Inflammatory macrophage treated with lipopolysaccharide for 1 hour (primary cell): ENCODE measurements at regions not wholly inside any gene's neighbourhood (a gene's known extent, or its start where the extent isn't known, plus 50 kb on each side); places are given as distances from the start of the nearest gene placed in this dataset.

Source experiments
- DNase-seq, 2 donors: peaks; one replicate each; pipeline ENCODE4 v3.0.0-alpha.2; 2020 to 2022

- no peak for DNase-seq
These were observed 254.6 kb upstream of the SP8 start for GRCh38 chr7:21041252-21041651.

- no peak for DNase-seq
These were observed 255.0 kb upstream of the SP8 start for GRCh38 chr7:21041666-21042065.

- DNase-seq, result no peak
These were observed 257.7 kb upstream of the SP8 start for GRCh38 chr7:21044384-21044783.

GRCh38 chr7:21044913-21045568 lies 258.4 kb upstream of the SP8 start:
- no peak for DNase-seq

DNA sequence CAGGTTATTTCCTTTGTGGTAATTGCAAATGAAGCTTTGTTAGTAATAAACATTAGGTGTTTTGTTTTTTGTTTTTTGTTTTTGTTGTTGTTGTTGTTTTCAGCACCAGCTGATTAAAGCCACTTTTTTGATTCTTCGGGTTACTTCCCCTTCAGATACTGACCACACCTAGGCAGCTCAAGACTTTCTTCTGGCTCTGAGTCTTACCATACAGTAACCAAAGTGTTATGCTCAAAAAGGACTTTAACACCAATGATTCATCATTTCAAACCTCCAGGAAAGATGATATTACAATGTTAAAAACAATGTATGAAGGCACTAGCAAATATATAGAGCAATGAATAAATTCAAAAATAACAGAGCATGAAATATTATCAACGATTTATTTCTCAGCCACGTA lies 265.2 kb upstream of the SP8 start:
- no peak for DNase-seq

- DNase-seq, result no peak
These were observed 267.9 kb upstream of the SP8 start for GRCh38 chr7:21054427-21055112.

DNA sequence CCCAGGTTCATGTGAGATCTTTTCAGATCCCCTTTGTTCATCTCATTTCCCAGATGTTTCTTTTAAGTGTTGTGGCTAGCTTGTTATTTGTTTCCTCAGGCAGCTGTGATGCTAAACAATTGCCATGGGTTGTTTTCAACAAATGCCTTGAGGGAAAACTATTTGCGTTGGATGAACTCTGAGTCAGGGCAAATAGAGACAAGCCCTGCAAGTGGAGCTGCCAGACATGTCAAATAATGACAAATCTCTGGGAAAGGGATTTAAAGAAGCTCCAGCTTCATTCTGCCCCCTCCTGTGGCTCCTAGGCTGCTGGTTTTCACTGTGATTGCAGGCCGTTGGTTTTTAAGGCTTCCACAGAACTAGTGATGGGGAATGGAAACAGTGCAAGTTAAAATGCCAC lies 272.4 kb upstream of the SP8 start:
- DNase-seq, result no peak

DNA sequence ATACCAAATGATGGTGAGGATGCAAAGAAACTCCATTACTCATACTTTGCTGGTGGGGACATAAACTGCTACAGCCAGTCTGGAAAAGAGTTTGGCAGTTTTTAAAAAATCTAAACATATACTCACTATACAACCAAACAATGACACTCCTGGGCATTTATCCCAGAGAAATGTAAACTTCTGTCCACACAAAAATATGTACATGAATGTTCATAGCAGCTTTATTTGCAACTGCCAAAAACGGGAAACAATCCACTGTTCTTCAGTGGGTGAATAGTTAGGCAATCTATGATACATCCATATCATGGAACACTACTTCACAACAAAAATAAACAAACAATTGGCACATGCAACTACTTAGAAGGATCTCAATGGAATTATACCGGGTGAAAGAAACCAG lies 276.4 kb upstream of the SP8 start:
- DNase-seq, result no peak

GRCh38 chr7:21064698-21065648 lies 278.3 kb upstream of the SP8 start:
- DNase-seq, result no peak

DNA sequence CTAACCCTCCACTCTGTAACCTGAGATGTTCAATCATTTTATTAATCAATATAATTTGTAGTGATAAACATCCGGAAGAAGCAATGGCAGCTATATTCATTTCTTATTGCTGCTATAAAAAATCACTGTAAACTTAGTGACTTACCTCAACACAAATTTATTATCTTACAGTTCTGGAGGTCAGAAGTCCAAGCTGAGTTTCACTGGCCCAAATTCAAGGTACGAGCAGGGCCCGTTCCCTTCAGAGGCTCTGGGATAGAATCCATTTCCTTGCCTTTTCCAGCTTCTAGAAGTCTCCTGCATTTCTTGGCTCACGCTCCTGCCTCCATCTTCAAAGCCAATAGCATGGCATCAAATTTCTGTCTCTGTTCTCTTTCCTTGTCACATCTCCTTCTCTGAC lies 279.5 kb upstream of the SP8 start:
- DNase-seq, result no peak

GRCh38 chr7:21067216-21067615 lies 280.5 kb upstream of the SP8 start:
- no peak for DNase-seq

- no peak for DNase-seq
These were observed 283.9 kb upstream of the SP8 start for GRCh38 chr7:21070571-21071090.

- no peak for DNase-seq
These were observed 285.1 kb upstream of the SP8 start for GRCh38 chr7:21071561-21072501.

DNA sequence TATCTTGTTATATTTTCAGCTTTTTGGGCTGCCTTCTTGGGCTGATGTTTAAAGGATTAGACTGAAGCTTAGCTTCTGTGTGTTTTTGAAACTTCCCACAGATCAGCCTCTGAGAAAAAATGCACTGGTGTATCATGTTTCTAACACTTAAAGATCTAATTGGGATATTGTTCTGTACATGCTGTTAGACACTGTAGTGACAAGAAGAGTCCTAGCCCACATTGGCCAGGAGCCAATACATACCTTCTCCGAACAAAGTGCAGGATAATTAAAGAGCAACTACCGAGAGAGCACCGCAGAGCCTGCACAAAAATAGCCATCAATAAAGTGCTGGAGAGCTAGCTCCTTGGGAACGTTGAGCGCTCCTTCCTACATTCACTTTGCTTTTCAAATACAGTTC lies 289.4 kb upstream of the SP8 start:
- DNase-seq, result no peak

DNA sequence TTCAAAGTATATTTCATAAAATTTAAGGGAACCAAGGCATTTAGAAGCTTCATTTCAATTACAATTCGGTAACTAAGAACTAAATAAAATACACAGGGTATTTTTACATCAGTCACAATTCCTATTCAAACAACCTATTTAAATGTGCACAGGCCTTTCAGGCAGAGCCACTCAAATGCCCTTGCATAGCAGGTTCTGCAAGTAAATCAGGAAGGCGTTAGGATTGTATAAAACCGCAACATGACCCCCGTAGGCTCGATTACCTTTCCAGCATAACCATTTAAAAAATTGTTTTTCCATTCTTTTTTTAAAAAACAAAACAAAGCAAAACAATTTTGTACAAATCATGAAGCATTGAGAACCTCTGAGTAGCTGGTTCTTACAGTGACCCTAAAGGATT lies 289.9 kb upstream of the SP8 start:
- DNase-seq, result no peak

DNA sequence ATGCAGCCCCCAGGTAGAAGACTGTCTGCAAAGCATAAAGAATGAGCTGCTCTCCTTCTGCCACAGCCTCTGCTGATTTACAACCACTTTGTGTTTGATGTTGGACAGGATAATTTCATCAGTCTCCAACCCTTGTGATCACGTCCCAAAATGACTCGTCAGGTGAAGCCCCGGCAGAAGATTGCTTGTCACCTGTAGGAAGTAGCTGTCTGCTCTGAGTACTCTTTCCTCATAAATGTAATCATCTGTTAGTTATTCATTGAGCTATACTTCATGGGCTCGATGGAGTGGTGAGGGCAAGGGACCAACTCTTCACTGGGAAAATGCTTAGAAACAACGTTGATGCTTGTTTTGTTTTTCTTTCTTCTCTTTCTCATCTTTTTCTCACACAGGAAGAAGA lies 290.9 kb upstream of the SP8 start:
- no peak for DNase-seq

DNA sequence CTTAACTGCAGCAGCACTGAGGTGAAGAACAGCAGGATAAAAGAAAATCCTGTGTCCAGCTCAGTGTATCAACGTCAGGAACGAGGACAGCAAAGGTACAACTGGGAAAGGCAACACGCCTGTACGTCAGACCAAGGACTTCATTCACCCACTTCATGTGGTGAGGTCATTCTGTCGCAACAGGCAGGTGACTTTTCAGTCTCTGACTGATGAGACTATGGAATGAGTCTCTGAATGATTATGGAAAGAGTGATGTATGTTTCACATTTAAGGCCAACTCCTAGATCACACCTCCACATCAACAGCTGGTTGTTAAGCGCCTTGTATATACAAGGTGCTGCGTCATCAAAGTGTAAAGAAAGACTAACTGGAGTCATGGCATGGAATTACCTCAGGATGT lies 297.6 kb upstream of the SP8 start:
- no peak for DNase-seq

- no peak for DNase-seq
These were observed 300.0 kb upstream of the SP8 start for GRCh38 chr7:21086688-21087087.

DNA sequence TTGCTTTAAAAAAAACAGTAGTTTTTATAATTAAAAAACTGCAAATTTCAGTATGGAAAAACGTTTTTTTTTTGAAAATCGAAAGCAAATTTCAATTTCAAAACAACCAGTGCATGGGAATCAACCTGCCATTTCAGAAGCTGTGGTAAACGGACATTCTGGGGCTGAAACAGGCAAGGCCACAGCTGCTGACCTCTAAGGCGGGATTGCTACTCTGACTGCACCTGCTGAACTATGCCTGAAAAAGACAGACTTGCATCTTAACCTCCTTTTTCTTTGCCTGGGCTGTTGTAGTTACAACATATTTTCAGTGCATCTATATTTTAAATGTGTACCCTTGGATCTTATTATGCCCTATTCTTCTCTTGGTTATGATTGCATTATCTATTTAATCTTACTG lies 303.0 kb upstream of the SP8 start:
- DNase-seq, result no peak

DNA sequence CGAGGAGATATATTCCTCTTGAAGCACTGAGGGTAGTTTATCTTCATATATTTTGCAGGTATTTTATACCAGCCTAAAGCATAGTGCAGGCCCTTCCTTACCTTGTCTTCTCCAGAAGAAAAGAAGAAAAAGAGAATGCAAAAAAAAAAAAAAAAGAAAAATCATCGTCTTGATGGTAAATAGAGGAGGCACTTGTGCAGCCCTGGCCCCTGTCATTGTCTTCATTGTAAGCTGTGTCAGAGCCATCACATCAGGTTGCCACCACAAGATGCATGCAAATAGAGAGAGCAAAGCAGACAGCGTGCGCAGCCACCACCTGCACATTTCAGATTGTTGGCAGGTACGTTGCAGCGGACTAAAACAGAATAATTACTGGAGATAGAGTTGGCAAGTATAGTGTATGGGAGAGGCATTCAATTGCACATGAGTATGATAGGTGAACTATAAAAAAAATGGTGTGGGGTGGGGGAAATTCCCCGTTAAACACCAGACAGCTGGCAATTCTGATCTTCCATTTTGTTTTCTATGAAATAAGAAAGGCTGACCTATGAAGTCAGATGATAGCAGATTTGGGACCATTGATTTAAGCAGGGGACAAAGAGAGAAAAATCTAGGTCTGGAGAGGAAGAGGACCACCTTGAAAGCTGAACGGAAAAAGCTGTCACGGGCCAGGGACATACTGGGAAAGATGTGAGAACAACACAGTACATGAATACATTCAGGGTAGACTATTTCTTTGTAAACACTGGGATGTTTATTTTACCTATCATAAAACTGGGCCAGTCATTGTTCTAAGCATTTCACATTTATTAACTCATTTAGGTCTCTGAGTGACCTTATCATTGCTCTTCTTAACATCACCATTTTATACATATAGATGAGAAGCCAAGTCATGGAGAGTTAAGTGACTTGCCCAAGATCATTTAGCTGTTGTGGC lies 306.3 kb upstream of the SP8 start:
- no peak for DNase-seq

DNA sequence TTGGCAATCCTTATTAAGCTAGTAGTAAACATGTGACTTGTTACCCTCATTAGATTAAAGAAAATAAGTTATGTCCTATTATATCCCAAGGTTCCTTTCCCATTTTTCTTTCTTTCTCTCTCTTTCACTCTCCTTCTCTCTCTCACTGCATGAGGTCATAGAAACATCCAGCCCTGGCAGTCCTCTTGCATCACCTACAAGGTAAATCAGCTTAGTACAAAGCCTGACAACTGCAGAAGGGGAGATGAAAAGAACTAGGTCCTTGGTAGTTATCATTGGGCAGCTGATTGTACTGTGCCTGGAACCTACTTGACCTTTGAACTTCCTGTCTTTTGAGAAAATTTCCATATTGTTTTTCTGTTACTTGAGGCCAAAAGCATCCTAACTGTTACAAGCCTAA lies 307.9 kb upstream of the SP8 start:
- DNase-seq, result no peak
